Lower leg skin (tissue), 4 donors: ENCODE measurements at regions not wholly inside any gene's neighbourhood (a gene's known extent, or its start where the extent isn't known, plus 50 kb on each side); places are given as distances from the start of the nearest gene placed in this dataset.
"Not testable (repeated sequence)": the region's sequence is repeated elsewhere in the genome, so short reads cannot be mapped to it uniquely, and the experiment has no call there.

Source experiments
- DNase-seq, 2 donors: peaks; one replicate each; pipeline ENCODE4 v3.0.0-alpha.2; 2019; ENCODE audit warnings: low spot score in 2 of 2
- H3K4me3 ChIP-seq: fragments of 200-600 bp; sonication (generic); 2 replicates; pipeline ENCODE4 v1.5.1; 2017; ENCODE audit warnings: mild to moderate bottlenecking, low read depth; ENCODE audit not compliant: poor library complexity, severe bottlenecking
- POLR2A ChIP-seq, 2 donors: fragments of 450-650 bp; IDR thresholded peaks; one replicate each; pipeline ENCODE4 v1.6.1; 2016 to 2017; ENCODE audit warnings: antibody characterized with exemption in 2 of 2, mild to moderate bottlenecking in 1 of 2, moderate library complexity in 1 of 2
- WGBS, 2 donors: methylation state at CpG; one replicate each; pipeline ENCODE4 v1.1.5; 2018; 5-methylcytosine and 5-hydroxymethylcytosine counted together
- intact Hi-C: fragments of 100-400 bp; cut with DNase I; formaldehyde crosslinking; loops from one replicate; pipeline ENCODE4 v1.15.0; 2023; ENCODE audit warnings: low total_unique reads
- TF ChIP-seq, protein P1 (sequence below), 3 donors: fragments of 450-650 bp; IDR thresholded peaks; one replicate each; pipeline ENCODE4 v1.5.1; 2016; ENCODE audit warnings: antibody characterized with exemption in 3 of 3, mild to moderate bottlenecking in 3 of 3, moderate library complexity in 2 of 3

DNA sequence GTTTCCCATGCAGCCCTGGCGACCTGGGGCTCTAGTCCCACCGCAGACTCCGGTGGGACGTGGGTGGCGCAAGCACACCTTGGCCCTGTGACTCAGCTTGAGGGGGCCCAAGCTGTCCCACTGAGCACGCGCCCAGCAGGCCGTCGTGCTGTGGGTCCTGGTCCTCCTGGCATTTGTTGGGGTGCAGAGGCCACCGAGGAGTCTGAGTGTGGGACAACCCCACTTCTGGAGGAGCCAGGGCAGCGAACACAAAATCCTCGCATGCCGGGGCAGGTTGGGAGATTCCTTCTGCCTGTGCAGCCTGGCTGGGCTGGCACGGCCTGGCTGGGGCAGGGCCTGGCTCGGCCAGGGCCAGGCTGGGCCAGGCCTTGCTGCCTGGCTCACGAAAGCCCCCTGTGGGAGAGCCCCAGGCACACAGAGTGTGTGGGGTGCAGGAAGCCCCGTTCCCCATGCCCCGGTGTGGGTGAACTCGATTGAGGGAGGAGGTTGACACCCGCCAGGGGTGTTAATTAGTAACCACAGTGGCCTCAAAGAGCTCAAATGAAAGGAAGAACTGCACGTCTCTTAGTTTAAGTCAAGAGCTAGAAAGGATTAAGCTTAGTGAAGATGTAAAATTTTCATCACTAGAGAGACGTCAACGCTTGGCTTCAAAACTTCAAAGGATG is 1808.5 kb upstream of the DEFB115 start:
- DNase-seq: no peak
- H3K4me3 ChIP-seq: no peak overlapping the region
- intact Hi-C loops: no loop called here

DNA sequence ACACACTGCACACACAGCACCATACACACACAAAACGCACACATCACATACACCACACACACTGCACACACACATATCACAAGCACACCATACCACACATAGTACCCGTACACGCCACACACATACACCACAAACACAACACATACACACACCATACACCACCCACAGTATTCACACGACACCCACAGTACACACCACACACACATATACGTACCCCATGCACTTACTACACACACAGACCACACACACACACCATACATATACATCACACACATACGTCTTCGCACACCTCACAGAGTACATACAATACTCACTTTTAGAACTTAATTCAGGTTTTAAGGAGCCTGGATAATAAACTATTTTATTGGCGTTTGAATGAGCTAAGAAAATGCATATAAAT is 1805.3 kb upstream of the DEFB115 start:
- no peak for DNase-seq
- TF ChIP-seq, protein P1, sequence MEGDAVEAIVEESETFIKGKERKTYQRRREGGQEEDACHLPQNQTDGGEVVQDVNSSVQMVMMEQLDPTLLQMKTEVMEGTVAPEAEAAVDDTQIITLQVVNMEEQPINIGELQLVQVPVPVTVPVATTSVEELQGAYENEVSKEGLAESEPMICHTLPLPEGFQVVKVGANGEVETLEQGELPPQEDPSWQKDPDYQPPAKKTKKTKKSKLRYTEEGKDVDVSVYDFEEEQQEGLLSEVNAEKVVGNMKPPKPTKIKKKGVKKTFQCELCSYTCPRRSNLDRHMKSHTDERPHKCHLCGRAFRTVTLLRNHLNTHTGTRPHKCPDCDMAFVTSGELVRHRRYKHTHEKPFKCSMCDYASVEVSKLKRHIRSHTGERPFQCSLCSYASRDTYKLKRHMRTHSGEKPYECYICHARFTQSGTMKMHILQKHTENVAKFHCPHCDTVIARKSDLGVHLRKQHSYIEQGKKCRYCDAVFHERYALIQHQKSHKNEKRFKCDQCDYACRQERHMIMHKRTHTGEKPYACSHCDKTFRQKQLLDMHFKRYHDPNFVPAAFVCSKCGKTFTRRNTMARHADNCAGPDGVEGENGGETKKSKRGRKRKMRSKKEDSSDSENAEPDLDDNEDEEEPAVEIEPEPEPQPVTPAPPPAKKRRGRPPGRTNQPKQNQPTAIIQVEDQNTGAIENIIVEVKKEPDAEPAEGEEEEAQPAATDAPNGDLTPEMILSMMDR (IDR thresholded peaks at IDR 0.05): no peak
- TF ChIP-seq POLR2A (IDR thresholded peaks at IDR 0.05): no peak
- WGBS, 2 donors: 70 to 76% methylated on average over 8 of the region's 8 CpGs
- H3K4me3 ChIP-seq: no peak overlapping the region
- intact Hi-C loops: loop anchor here (5.0 kb wide), 1 partner anchor 85 kb away; no protein-coding TSS in a partner anchor

More for the DNA sequence above, 1808.5 kb upstream of the DEFB115 start:
- no peak for TF ChIP-seq POLR2A (IDR thresholded peaks at IDR 0.05)
- TF ChIP-seq, protein P1 (IDR thresholded peaks at IDR 0.05): no peak
- WGBS, 2 donors: 81 to 88% methylated on average over 16 to 22 of the region's 23 CpGs

DNA sequence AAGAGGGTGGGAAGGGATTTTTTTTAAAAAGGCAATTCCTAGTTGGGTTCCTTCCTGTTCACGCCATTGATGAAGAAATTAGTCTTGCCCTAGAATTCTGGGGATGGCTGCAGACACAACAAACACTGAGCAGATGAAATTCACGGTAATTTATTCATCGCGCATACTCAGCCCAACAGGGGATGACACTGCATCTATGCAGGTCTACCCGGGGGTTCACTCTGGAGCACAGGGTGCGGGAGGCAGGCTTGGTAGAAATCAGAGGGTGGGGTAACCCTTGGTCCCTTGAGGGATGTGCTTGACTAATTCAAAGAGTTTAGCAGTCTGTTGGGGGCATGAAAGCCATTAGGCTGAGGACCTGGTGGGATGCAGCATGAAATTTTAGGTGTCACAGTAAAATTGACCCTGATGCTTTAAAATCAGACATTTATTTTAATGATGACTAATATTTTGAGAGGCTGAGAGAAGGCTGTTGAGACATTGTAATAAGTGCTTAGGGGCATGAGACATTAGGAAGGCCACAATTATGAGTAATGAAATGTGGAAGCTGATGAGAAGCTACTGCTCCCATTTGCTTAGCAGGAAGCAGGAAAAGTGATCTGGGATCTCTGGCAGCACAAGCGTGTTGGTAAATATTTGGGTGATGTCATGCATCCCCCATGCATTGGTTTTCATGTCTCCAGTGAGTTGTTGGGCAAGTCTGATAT is 1800.3 kb upstream of the DEFB115 start:
- WGBS, 2 donors: 61 to 67% methylated on average over 7 of the region's 7 CpGs
- DNase-seq, intact Hi-C loops: not testable (repeated sequence)

DNA sequence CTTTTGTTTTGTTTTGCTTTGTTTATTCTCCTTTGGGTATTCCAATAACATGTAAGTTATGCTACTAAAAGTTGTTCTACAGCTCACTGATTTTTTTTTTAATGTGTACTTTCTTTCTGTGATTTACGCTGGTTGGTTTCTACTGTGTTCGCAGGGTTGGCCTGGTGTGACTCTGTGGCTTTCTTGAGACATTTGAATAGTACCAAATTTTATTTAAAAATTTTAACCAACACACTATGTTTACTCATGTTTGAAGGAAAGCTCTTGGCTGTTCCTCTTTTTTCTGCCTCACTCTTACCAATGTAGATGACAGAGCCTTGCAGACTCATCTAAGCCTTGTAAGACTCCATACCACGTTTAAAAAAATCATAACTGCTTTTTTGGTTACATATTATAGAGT is 1784.9 kb upstream of the DEFB115 start:
- no peak for DNase-seq
- WGBS, 2 donors: 57 to 65% methylated on average over 3 of the region's 3 CpGs
- no peak overlapping the region for H3K4me3 ChIP-seq
- intact Hi-C loops: no loop called here
- TF ChIP-seq POLR2A (IDR thresholded peaks at IDR 0.05): no peak
- TF ChIP-seq, protein P1 (IDR thresholded peaks at IDR 0.05): no peak

More for the DNA sequence above, 1800.3 kb upstream of the DEFB115 start:
- not testable (repeated sequence) for H3K4me3 ChIP-seq

DNA sequence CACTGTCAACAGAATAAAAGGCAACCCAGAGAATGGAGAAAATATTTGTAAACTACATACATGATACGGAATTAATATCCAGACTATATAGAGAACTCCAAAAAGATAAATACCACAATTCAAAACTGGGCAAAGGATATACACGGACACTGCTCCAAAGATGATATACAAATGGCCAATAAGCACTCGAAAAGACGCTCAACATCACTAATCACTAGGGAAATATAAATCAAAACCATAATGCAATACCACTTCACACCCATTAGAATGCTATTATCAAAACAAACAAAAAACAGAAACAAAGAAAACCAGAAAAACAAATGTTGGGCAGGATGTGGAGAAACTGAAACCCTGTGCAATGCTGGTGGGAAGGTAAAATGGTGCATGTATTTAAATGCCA is 1764.6 kb upstream of the DEFB115 start:
- H3K4me3 ChIP-seq, DNase-seq, intact Hi-C loops: not testable (repeated sequence)
- 80% methylated on average over 4 of the region's 4 CpGs for WGBS, 2 donors

DNA sequence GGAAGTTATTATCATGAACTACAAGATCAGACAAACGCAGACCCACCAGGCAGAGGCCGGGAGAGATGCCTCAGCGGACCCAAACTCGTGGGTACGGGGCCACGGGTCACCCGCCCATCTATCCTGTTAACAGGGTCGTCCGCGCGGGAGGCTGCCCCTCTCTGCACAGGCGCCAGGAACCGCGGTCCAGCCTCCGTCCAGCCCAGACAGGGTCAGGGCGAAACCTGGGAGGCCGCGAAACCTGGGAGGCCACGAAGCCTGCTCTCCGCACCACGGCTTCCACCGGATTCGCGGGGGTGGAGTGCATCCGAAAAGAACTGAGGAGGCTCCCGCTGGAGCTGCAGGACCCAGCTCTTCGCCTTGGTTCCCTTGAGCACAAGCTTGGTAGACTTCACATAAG is 1760.7 kb upstream of the DEFB115 start:
- intact Hi-C loops, DNase-seq: not testable (repeated sequence)
- H3K4me3 ChIP-seq: peak overlapping the region; percentile 33
- 20 to 42% methylated on average over 8 to 23 of the region's 27 CpGs for WGBS, 2 donors

DNA sequence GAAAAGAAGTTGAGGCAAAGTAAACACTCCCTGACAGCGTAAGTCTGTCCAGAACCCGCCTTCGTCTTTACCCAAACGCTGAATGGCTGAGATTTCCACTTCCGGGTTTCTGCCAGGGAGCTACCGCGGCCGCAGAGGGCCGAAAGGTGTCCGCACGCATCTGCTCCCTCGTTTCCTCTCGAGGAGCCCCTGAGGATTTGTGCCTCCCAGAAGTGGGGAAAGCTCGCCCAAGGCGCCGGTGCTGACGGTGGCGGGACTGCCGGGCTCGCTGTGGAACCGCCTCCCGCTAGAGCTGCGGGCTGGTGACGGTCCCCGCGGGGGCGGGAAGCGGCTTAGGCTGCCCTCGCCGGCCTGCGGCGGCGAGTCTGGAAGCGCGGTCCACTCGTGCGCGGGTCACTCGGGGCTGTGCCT is 1760.2 kb upstream of the DEFB115 start:
- 39 to 54% methylated on average over 38 to 39 of the region's 39 CpGs for WGBS, 2 donors
- peak in 1 of 2 donors; percentile 64 for DNase-seq
- peak overlapping the region; percentile 33 for H3K4me3 ChIP-seq
- intact Hi-C loops: no loop called here
- TF ChIP-seq, protein P1 (IDR thresholded peaks at IDR 0.05): no peak
- TF ChIP-seq POLR2A (IDR thresholded peaks at IDR 0.05): no peak

DNA sequence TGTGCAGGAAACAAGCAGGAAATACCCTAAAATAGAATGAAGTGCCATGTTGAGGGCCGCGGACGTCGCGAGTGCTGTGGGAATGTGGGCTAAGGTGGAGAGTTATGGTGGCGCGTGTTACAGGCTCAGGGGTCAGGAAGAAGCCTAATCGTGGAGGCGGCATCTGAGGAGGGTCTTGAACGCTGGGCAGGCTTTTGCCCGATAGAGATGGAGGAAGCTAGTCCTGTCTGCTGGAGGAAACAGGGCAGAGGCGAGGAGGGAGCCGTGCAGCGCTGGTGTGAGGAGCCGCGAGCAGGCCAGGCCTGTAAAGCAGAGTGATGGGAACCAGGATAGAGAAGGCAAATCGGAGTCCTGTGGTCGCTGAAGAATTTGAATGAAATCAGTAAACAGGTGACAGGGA is 1759.8 kb upstream of the DEFB115 start:
- WGBS, 2 donors: 56 to 64% methylated on average over 18 of the region's 18 CpGs
- intact Hi-C loops: not testable (repeated sequence)
- peak; percentile 21 to 91 for DNase-seq
- H3K4me3 ChIP-seq: peak overlapping the region; percentile 33

DNA sequence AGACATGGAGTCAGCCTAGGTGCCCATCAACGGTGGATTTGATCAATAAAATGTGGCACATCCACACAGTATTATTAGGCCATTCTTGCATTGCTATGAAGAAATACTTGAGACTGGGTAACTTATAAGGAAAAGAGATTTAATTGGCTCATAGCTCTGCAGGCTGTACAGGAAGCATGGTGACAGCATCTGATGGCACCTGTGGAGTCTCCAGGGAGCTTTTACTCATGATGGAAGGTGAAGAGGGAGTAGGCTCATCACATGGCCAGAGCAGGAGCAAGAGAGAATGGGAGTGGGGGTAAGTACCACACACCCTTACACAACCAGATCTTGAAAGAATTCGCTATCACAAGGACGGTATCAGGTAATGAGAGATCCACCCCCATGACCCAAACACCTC is 1756.7 kb upstream of the DEFB115 start:
- intact Hi-C loops, H3K4me3 ChIP-seq, DNase-seq: not testable (repeated sequence)
- 57 to 63% methylated on average over 3 of the region's 3 CpGs for WGBS, 2 donors

DNA sequence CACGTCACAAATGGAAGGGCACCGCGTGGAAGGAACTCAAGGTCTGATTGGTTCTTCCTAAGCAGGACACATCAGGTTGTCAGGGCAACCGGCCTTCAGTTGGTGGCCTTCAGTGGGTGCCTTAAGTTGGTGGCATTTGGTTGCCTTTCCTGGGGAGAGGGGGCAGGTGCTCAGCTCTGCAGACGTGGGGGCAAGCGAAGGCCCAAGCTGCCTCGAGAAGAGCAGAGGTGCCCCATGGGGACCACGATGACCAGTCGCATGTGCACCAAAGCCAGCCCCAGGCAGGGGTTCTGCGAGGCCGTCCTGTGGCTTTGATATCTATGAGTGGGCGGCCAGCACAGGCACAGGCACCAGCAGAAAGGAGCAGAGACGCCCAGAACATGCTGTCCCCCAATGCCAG is 1742.8 kb upstream of the DEFB115 start:
- H3K4me3 ChIP-seq, DNase-seq, intact Hi-C loops: not testable (repeated sequence)
- WGBS, 2 donors: 75 to 78% methylated on average over 13 of the region's 13 CpGs
